Neural crest cell (in vitro differentiated cells): ENCODE measurements at regions not wholly inside any gene's neighbourhood (a gene's known extent, or its start where the extent isn't known, plus 50 kb on each side); places are given as distances from the start of the nearest gene placed in this dataset.

ENCODE experiments used
- DNase-seq: peaks from one replicate; pipeline ENCODE4 v3.0.0; 2021; ENCODE audit warnings: low read depth, mixed read lengths, low spot score
- H3K27ac Mint-ChIP-seq: one replicate; pipeline ENCODE4 v1.8.0; 2021; ENCODE audit warnings: mild to moderate bottlenecking, mixed read lengths; ENCODE audit not compliant: unreplicated experiment
- H3K27me3 Mint-ChIP-seq: 2 replicates; pipeline ENCODE4 v1.8.0; 2021; ENCODE audit warnings: low read depth, mild to moderate bottlenecking, mixed read lengths
- H3K36me3 Mint-ChIP-seq: 2 replicates; pipeline ENCODE4 v1.8.0; 2021; ENCODE audit warnings: low read depth, mild to moderate bottlenecking, mixed read lengths
- H3K4me1 Mint-ChIP-seq: 2 replicates; pipeline ENCODE4 v1.8.0; 2021; ENCODE audit warnings: mixed read lengths
- H3K4me3 Mint-ChIP-seq: one replicate; pipeline ENCODE4 v1.8.0; 2021; ENCODE audit warnings: mild to moderate bottlenecking, mixed read lengths
- H3K9me3 Mint-ChIP-seq: 2 replicates; pipeline ENCODE4 v1.8.0; 2021; ENCODE audit warnings: mixed read lengths
- CTCF ChIP-seq: fragments of 200-600 bp; sonication (generic); conservative IDR thresholded peaks from 2 replicates; pipeline ENCODE4 v1.5.0; 2021; ENCODE audit warnings: antibody characterized with exemption, mild to moderate bottlenecking

- no peak overlapping the region for H3K4me3 Mint-ChIP-seq
- H3K27ac Mint-ChIP-seq: no peak overlapping the region
- no peaks in the 10 kb centered on the region for H3K4me1 Mint-ChIP-seq
- no peaks in the 10 kb centered on the region for H3K27me3 Mint-ChIP-seq
- no peaks in the 10 kb centered on the region for H3K36me3 Mint-ChIP-seq
- no peak for DNase-seq
- no peaks in the 10 kb centered on the region for H3K9me3 Mint-ChIP-seq
- TF ChIP-seq CTCF: no peak
These were observed 399.5 kb upstream of the TNC start for GRCh38 chr9:115517335-115518075.

- Mint-ChIP-seq H3K4me3 (no peak overlapping the region), H3K36me3 (no peaks in the 10 kb centered on the region), H3K27ac (no peak overlapping the region), H3K4me1 (no peaks in the 10 kb centered on the region), H3K27me3 (no peaks in the 10 kb centered on the region), H3K9me3 (no peaks in the 10 kb centered on the region)
- TF ChIP-seq CTCF: no peak
- no peak for DNase-seq
These were observed 402.7 kb upstream of the TNC start for GRCh38 chr9:115520646-115521045.

GRCh38 chr9:115522912-115523311 is 405.0 kb upstream of the TNC start:
- Mint-ChIP-seq H3K4me3 (no peak overlapping the region), H3K9me3 (no peaks in the 10 kb centered on the region), H3K4me1 (no peaks in the 10 kb centered on the region), H3K36me3 (no peaks in the 10 kb centered on the region), H3K27me3 (no peaks in the 10 kb centered on the region), H3K27ac (no peak overlapping the region)
- DNase-seq: no peak
- TF ChIP-seq CTCF: no peak

- no peak overlapping the region for H3K27ac Mint-ChIP-seq
- H3K9me3 Mint-ChIP-seq: no peaks in the 10 kb centered on the region
- TF ChIP-seq CTCF: peak; percentile 84
- no peaks in the 10 kb centered on the region for H3K36me3 Mint-ChIP-seq
- H3K27me3 Mint-ChIP-seq: no peaks in the 10 kb centered on the region
- no peaks in the 10 kb centered on the region for H3K4me1 Mint-ChIP-seq
- no peak overlapping the region for H3K4me3 Mint-ChIP-seq
- DNase-seq: peak; percentile 38
These were observed 406.6 kb upstream of the TNC start for GRCh38 chr9:115524453-115525059.

- DNase-seq: no peak
- Mint-ChIP-seq H3K4me3 (no peak overlapping the region), H3K27me3 (no peaks in the 10 kb centered on the region), H3K36me3 (no peaks in the 10 kb centered on the region), H3K9me3 (no peaks in the 10 kb centered on the region), H3K4me1 (no peaks in the 10 kb centered on the region), H3K27ac (no peak overlapping the region)
- no peak for TF ChIP-seq CTCF
These were observed 407.4 kb upstream of the TNC start for GRCh38 chr9:115525111-115526058.
